HCT116 (cell line): ENCODE measurements at regions not wholly inside any gene's neighbourhood (a gene's known extent, or its start where the extent isn't known, plus 50 kb on each side); places are given as distances from the start of the nearest gene placed in this dataset.

Source experiments
- ATAC-seq: fragments of 200-7000 bp; cut with Tn5 transposase; 2 replicates; pipeline ENCODE4 v1.9.1; 2020; ENCODE audit warnings: mild to moderate bottlenecking, moderate library complexity
- BruUV-seq: library from RNA; stranded (reverse); fragments of 400-500 nt; replicated peaks from 2 replicates; lab custom pipeline; 2021; lab: Mats Ljungman, UMichigan
- CTCF ChIA-PET: fragments of 300-600 bp; sonication (Branson Sonifier 250); formaldehyde crosslinking; loops from one replicate; lab custom pipeline; 2021; ENCODE audit warnings: antibody characterized with exemption; lab: Charles Lee
- POLR2A ChIA-PET: fragments of 300-600, 350-600 bp; sonication (Branson Sonifier 250); formaldehyde crosslinking; loops from one replicate; lab custom pipeline; 2021; ENCODE audit warnings: antibody characterized with exemption; lab: Charles Lee
- RAD21 ChIA-PET, 2 experiments: fragments of 300-600 bp; sonication (Branson Sonifier 250); formaldehyde crosslinking; loops; one replicate each; lab custom pipeline; 2023; ENCODE audit warnings: low total read pairs in 2 of 2; ENCODE audit not compliant: uncharacterized antibody in 2 of 2, unreplicated experiment in 2 of 2, low non-redundant PET in 1 of 2; lab: Charles Lee
- DNase-seq: peaks from one replicate; pipeline ENCODE4 v3.0.0-alpha.2; 2010; ENCODE audit warnings: low read depth, low spot score
- H2AFZ ChIP-seq: fragments of 200-600 bp; shearing (Covaris generic), sonication (generic); 2 replicates; pipeline ENCODE4 v1.6.1; 2017; ENCODE audit warnings: low read depth, mixed run types, mixed read lengths, antibody characterized with exemption, low read length; ENCODE audit not compliant: poor library complexity, severe bottlenecking
- H3K27ac ChIP-seq: 2 replicates; pipeline ENCODE4 v1.5.1; 2012; ENCODE audit warnings: low read depth, low read length
- H3K27me3 ChIP-seq: fragments of 200-600 bp; sonication (generic); 2 replicates; pipeline ENCODE4 v1.6.1; 2016; ENCODE audit warnings: mixed run types, low read length, mixed read lengths; ENCODE audit not compliant: insufficient read depth
- H3K36me3 ChIP-seq, 2 experiments: fragments of 200-500 bp in 1 of 2; fragments of 200-600 bp in 1 of 2; sonication (Bioruptor generic) in 1 of 2; sonication (generic) in 1 of 2; 2 replicates each; pipeline versions ENCODE4 v1.5.1 to v1.6.1; 2014 to 2016; ENCODE audit warnings: low read length in 2 of 2, inconsistent platforms in 1 of 2, mixed read lengths in 1 of 2, mixed run types in 1 of 2; ENCODE audit not compliant: insufficient read depth in 2 of 2, control insufficient read depth in 1 of 2
- H3K4me1 ChIP-seq, 2 experiments: fragments of 200-600 bp in 1 of 2; sonication (generic) in 1 of 2; 2 replicates each; pipeline versions ENCODE4 v1.5.1 to v1.6.1; 2012 to 2017; ENCODE audit warnings: low read length in 2 of 2, inconsistent platforms in 1 of 2, mild to moderate bottlenecking in 1 of 2, mixed read lengths in 1 of 2, mixed run types in 1 of 2, moderate library complexity in 1 of 2; ENCODE audit not compliant: insufficient read depth in 2 of 2, control insufficient read depth in 1 of 2
- H3K4me2 ChIP-seq: fragments of 200-600 bp; sonication (generic); 2 replicates; pipeline ENCODE4 v1.6.1; 2017; ENCODE audit warnings: mixed run types, low read length, mixed read lengths
- H3K4me3 ChIP-seq, 2 experiments: fragments of 200-600 bp in 1 of 2; sonication (generic) in 1 of 2; replicated peaks in 1 of 2; 2 replicates each; pipeline ENCODE4 v1.5.1; 2011 to 2016; ENCODE audit warnings: low read length in 2 of 2, control low read depth in 1 of 2, low read depth in 1 of 2, mild to moderate bottlenecking in 1 of 2, mixed read lengths in 1 of 2, mixed run types in 1 of 2
- H3K79me2 ChIP-seq: fragments of 200-600 bp; sonication (generic); 2 replicates; pipeline ENCODE4 v1.6.1; 2017; ENCODE audit warnings: mild to moderate bottlenecking, mixed run types, low read length, moderate library complexity, mixed read lengths; ENCODE audit not compliant: insufficient read depth
- H3K9ac ChIP-seq: fragments of 200-600 bp; sonication (generic); 2 replicates; pipeline ENCODE4 v1.6.1; 2016; ENCODE audit warnings: low read length, mixed read lengths
- H3K9me2 ChIP-seq: fragments of 200-600 bp; sonication (generic), shearing (Covaris generic); 2 replicates; pipeline ENCODE4 v1.6.1; 2017; ENCODE audit warnings: mixed run types, mild to moderate bottlenecking, moderate library complexity; ENCODE audit not compliant: insufficient read depth
- H3K9me3 ChIP-seq, 2 experiments: fragments of 200-500 bp in 1 of 2; fragments of 200-600 bp in 1 of 2; sonication (Bioruptor generic) in 1 of 2; sonication (generic) in 1 of 2; 2 replicates each; pipeline ENCODE4 v1.6.1; 2014 to 2017; ENCODE audit warnings: low read length in 2 of 2, mixed read lengths in 2 of 2, inconsistent platforms in 1 of 2, low read depth in 1 of 2, mild to moderate bottlenecking in 1 of 2, mixed run types in 1 of 2, moderate library complexity in 1 of 2; ENCODE audit not compliant: control insufficient read depth in 1 of 2, insufficient read depth in 1 of 2
- H4K20me1 ChIP-seq: fragments of 200-600 bp; sonication (generic), shearing (Covaris generic); 2 replicates; pipeline ENCODE4 v1.6.1; 2017; ENCODE audit warnings: mixed run types, mild to moderate bottlenecking, moderate library complexity; ENCODE audit not compliant: insufficient read depth
- EGR1 ChIP-seq: IDR thresholded peaks from 2 replicates; pipeline ENCODE4 v1.6.1; 2012; ENCODE audit warnings: low read depth
- EZH2 ChIP-seq: fragments of 200-600 bp; sonication (generic); IDR thresholded peaks from 2 replicates; pipeline ENCODE4 v1.6.1; 2017; ENCODE audit warnings: antibody characterized with exemption, mixed run types
- EZH2phosphoT487 ChIP-seq: fragments of 200-600 bp; IDR thresholded peaks from 2 replicates; pipeline ENCODE4 v1.6.1; 2018; ENCODE audit warnings: antibody characterized with exemption, borderline replicate concordance
- FOSL1 ChIP-seq: IDR thresholded peaks from 2 replicates; pipeline ENCODE4 v1.6.1; 2012; ENCODE audit warnings: low read depth
- POLR2AphosphoS5 ChIP-seq: IDR thresholded peaks from 2 replicates; pipeline ENCODE4 v1.6.1; 2011; ENCODE audit warnings: mild to moderate bottlenecking, low read depth, low read length, moderate library complexity
- RAD21 ChIP-seq: IDR thresholded peaks from 2 replicates; pipeline ENCODE4 v1.6.1; 2012; ENCODE audit warnings: low read depth, mild to moderate bottlenecking
- SIN3A ChIP-seq: IDR thresholded peaks from 2 replicates; pipeline ENCODE4 v1.6.1; 2012; ENCODE audit warnings: low read depth
- YY1 ChIP-seq: IDR thresholded peaks from 2 replicates; pipeline ENCODE4 v1.6.1; 2011; ENCODE audit warnings: low read length, low read depth, moderate library complexity, mild to moderate bottlenecking; ENCODE audit not compliant: insufficient replicate concordance; ENCODE audit errors: extremely low read depth
- ZFX ChIP-seq: fragments of 450-650 bp; IDR thresholded peaks from 2 replicates; pipeline ENCODE4 v1.6.1; 2017
- intact Hi-C: fragments of 100-400 bp; cut with micrococcal nuclease; formaldehyde crosslinking; loops from 2 replicates; pipeline ENCODE4 v1.10.0; 2022
- TF ChIP-seq, protein P1 (sequence below), 3 experiments: fragments of 200-600 bp in 1 of 3; sonication (generic) in 1 of 3; IDR thresholded peaks in 2 of 3; conservative IDR thresholded peaks in 1 of 3; 2 replicates each; pipeline ENCODE4 v1.5.1; 2012 to 2017; ENCODE audit warnings: low read depth in 2 of 3, low read length in 2 of 3, antibody characterized with exemption in 1 of 3, borderline replicate concordance in 1 of 3, control low read depth in 1 of 3, mild to moderate bottlenecking in 1 of 3, mixed read lengths in 1 of 3, mixed run types in 1 of 3, moderate library complexity in 1 of 3; ENCODE audit not compliant: insufficient read depth in 1 of 3
- TF ChIP-seq, protein P2 (sequence below): IDR thresholded peaks from 2 replicates; pipeline ENCODE4 v1.6.1; 2012
- TF ChIP-seq, protein P3 (sequence below): IDR thresholded peaks from 2 replicates; pipeline ENCODE4 v1.6.1; 2011; ENCODE audit warnings: mild to moderate bottlenecking, low read length, moderate library complexity; ENCODE audit not compliant: insufficient replicate concordance; ENCODE audit errors: extremely low read depth

- RAD21 ChIA-PET, result no interaction called here
- Histone ChIP-seq H3K4me2 (no peak overlapping the region), H3K9me3 (peaks cover 0 to 7% of the 10 kb centered on the region in 2 experiments; a peak in 1 of 4 replicates), H3K36me3 (no peaks in the 10 kb centered on the region), H3K4me1 (no peaks in the 10 kb centered on the region), H3K27ac (no peak overlapping the region), H4K20me1 (no peaks in the 10 kb centered on the region), H2AFZ (no peak overlapping the region), H3K79me2 (no peaks in the 10 kb centered on the region), H3K9ac (no peak overlapping the region), H3K27me3 (no peaks in the 10 kb centered on the region), H3K4me3 (no peak overlapping the region), H3K9me2 (no peaks in the 10 kb centered on the region)
- POLR2A ChIA-PET, result no interaction called here
- intact Hi-C loops, result no loop called here
- TF ChIP-seq POLR2AphosphoS5, result no peak
- TF ChIP-seq EZH2, result no peak
- no peak for TF ChIP-seq EGR1
- TF ChIP-seq, protein P1, sequence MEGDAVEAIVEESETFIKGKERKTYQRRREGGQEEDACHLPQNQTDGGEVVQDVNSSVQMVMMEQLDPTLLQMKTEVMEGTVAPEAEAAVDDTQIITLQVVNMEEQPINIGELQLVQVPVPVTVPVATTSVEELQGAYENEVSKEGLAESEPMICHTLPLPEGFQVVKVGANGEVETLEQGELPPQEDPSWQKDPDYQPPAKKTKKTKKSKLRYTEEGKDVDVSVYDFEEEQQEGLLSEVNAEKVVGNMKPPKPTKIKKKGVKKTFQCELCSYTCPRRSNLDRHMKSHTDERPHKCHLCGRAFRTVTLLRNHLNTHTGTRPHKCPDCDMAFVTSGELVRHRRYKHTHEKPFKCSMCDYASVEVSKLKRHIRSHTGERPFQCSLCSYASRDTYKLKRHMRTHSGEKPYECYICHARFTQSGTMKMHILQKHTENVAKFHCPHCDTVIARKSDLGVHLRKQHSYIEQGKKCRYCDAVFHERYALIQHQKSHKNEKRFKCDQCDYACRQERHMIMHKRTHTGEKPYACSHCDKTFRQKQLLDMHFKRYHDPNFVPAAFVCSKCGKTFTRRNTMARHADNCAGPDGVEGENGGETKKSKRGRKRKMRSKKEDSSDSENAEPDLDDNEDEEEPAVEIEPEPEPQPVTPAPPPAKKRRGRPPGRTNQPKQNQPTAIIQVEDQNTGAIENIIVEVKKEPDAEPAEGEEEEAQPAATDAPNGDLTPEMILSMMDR (IDR thresholded peaks at IDR 0.05 in 2 of 3, conservative IDR thresholded peaks at IDR 0.05 in 1 of 3; ENCODE audit: borderline replicate concordance in 1 of 3, insufficient read depth in 1 of 3, low read depth in 2 of 3, low read length in 2 of 3), result no peak
- TF ChIP-seq, protein P2, sequence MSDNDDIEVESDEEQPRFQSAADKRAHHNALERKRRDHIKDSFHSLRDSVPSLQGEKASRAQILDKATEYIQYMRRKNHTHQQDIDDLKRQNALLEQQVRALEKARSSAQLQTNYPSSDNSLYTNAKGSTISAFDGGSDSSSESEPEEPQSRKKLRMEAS, result no peak
- TF ChIP-seq FOSL1, result no peak
- no peak for TF ChIP-seq YY1
- ATAC-seq (no peak), DNase-seq (no peak)
- no TSS peak for BruUV-seq
- CTCF ChIA-PET, result no interaction called here
Observed at GRCh38 chr5:165104611-165105010, 1599.2 kb downstream of the MAT2B start.

DNA sequence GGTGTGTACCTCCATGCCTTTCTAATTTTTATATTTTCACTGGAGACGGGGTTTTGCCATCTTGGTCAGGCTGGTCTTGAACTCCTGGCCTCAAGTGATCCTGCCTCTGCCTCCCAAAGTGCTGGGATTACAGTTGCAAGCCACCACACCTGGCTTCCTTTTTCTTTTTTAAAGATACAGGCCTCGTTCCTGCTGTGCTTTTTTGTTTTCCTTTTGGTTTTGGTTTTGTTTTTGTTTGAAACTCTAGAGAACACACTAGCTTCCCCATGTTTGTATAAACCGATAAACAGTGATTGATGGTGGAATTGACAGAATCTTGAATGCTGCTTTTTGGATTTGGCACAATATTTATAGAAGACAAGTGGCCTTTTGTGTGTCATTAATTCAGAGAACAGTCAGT is 1603.4 kb downstream of the MAT2B start:
- H3K27ac ChIP-seq, result no peak overlapping the region
- no peaks in the 10 kb centered on the region for H4K20me1 ChIP-seq
- H3K9me2 ChIP-seq, result no peaks in the 10 kb centered on the region
- H3K4me1 ChIP-seq, result no peaks in the 10 kb centered on the region
- H3K36me3 ChIP-seq, result no peaks in the 10 kb centered on the region
- H3K4me3 ChIP-seq, result no peak overlapping the region
- peaks cover 0 to 5% of the 10 kb centered on the region in 2 experiments; a peak in 1 of 4 replicates for H3K9me3 ChIP-seq
- CTCF ChIA-PET, result no interaction called here
- ATAC-seq (no peak), DNase-seq (no peak)
- RAD21 ChIA-PET, result no interaction called here
- no peaks in the 10 kb centered on the region for H3K27me3 ChIP-seq
- no peak overlapping the region for H3K4me2 ChIP-seq
- H3K9ac ChIP-seq, result no peak overlapping the region
- POLR2A ChIA-PET, result no interaction called here
- no TSS peak for BruUV-seq
- H2AFZ ChIP-seq, result no peak overlapping the region
- intact Hi-C loops, result no loop called here
- no peaks in the 10 kb centered on the region for H3K79me2 ChIP-seq
- TF ChIP-seq, protein P3, sequence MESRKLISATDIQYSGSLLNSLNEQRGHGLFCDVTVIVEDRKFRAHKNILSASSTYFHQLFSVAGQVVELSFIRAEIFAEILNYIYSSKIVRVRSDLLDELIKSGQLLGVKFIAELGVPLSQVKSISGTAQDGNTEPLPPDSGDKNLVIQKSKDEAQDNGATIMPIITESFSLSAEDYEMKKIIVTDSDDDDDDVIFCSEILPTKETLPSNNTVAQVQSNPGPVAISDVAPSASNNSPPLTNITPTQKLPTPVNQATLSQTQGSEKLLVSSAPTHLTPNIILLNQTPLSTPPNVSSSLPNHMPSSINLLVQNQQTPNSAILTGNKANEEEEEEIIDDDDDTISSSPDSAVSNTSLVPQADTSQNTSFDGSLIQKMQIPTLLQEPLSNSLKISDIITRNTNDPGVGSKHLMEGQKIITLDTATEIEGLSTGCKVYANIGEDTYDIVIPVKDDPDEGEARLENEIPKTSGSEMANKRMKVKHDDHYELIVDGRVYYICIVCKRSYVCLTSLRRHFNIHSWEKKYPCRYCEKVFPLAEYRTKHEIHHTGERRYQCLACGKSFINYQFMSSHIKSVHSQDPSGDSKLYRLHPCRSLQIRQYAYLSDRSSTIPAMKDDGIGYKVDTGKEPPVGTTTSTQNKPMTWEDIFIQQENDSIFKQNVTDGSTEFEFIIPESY, result no peak
- TF ChIP-seq FOSL1 (no peak), EZH2phosphoT487 (no peak), EGR1 (no peak), ZFX (no peak), RAD21 (no peak), SIN3A (no peak), EZH2 (no peak)
- TF ChIP-seq, protein P2, result no peak
- TF ChIP-seq, protein P1 (IDR thresholded peaks at IDR 0.05 in 2 of 3, conservative IDR thresholded peaks at IDR 0.05 in 1 of 3; ENCODE audit: borderline replicate concordance in 1 of 3, insufficient read depth in 1 of 3, low read depth in 2 of 3, low read length in 2 of 3), result no peak
